ENCODE measurements at regions not wholly inside any gene's neighbourhood (a gene's known extent, or its start where the extent isn't known, plus 50 kb on each side); places are given as distances from the start of the nearest gene placed in this dataset.

- POLR2A ChIA-PET (ENCODE audit: partially characterized antibody), result no interaction called here
- WGBS, 2 experiments (ENCODE audit: extremely low coverage in 1 of 2, insufficient coverage in 1 of 2, insufficient read length in 1 of 2, insufficient replicate concordance in 2 of 2, low coverage in 1 of 2, low lambda C conversion rate in 2 of 2, missing lambda C conversion rate in 1 of 2), result 93% methylated on average over 3 of the region's 3 CpGs; no CpG with 5 or more reads in 1 of the 2 experiments
- TF ChIP-seq KDM4A (IDR thresholded peaks at IDR 0.05; ENCODE audit: low read depth, low read length, severe bottlenecking) (no peak), POLR2A (IDR thresholded peaks at IDR 0.05; ENCODE audit: control extremely low read depth in 1 of 2, low read depth in 2 of 2, low read length in 2 of 2) (no peak), SIX5 (IDR thresholded peaks at IDR 0.05; ENCODE audit: low read depth, low read length) (no peak), ZNF274 (IDR thresholded peaks at IDR 0.05; ENCODE audit: borderline replicate concordance, extremely low read depth, low read length) (no peak)
Measured at GRCh38 chr12:61044766-61045165, 1215.4 kb upstream of the USP15 start.

More at GRCh38 chr12:61044766-61045165, 1215.4 kb upstream of the USP15 start:
- Histone ChIP-seq H3K4me2 (ENCODE audit: insufficient read depth in 1 of 2, low read depth in 2 of 2, low read length in 2 of 2) (no peak overlapping the region), H2AK5ac (ENCODE audit: low read depth, low read length) (no peak overlapping the region), H3K9ac (replicated peaks in 1 of 4; ENCODE audit: extremely low read depth in 1 of 4, low read depth in 3 of 4, low read length in 3 of 4) (no peak overlapping the region), H3K27ac (ENCODE audit: low read depth, low read length) (no peak overlapping the region), H3K4me3 (ENCODE audit: extremely low read depth in 1 of 4, insufficient read depth in 2 of 4, low read depth in 3 of 4, low read length in 4 of 4) (no peak overlapping the region), H3K18ac (ENCODE audit: extremely low read depth, low read length) (no peak overlapping the region), H4K5ac (ENCODE audit: insufficient read length, low read depth, low read length) (no peak overlapping the region), H3K27me3 (replicated peaks in 1 of 4; ENCODE audit: control insufficient read depth in 3 of 4, extremely low read depth in 1 of 4, insufficient read depth in 3 of 4, low read length in 3 of 4) (no peaks in the 10 kb centered on the region), H3K56ac (replicated peaks; ENCODE audit: insufficient read length, low read depth, low read length) (no peak overlapping the region), H2AFZ (ENCODE audit: low read length) (no peak overlapping the region), H2BK15ac (ENCODE audit: low read length) (no peak overlapping the region), H2BK5ac (ENCODE audit: low read depth, low read length) (no peak overlapping the region), H3K23ac (ENCODE audit: insufficient read length) (no peak overlapping the region), H3K4ac (replicated peaks; ENCODE audit: insufficient read length, low read depth, low read length) (no peak overlapping the region), H3K9me3 (ENCODE audit: insufficient read depth in 2 of 2, low read depth in 1 of 2, low read length in 1 of 2) (no peaks in the 10 kb centered on the region), H2BK120ac (replicated peaks; ENCODE audit: low read depth, low read length) (no peak overlapping the region), H3K36me3 (ENCODE audit: control insufficient read depth in 2 of 4, insufficient read depth in 4 of 4, low read length in 3 of 4) (no peaks in the 10 kb centered on the region), H3K23me2 (ENCODE audit: low read depth, low read length) (no peaks in the 10 kb centered on the region), H3K14ac (ENCODE audit: insufficient read length) (no peak overlapping the region), H2BK12ac (ENCODE audit: low read depth, low read length) (no peak overlapping the region), H3K79me2 (ENCODE audit: control insufficient read depth in 1 of 2, insufficient read depth in 2 of 2, low read length in 2 of 2) (no peaks in the 10 kb centered on the region), H2BK20ac (ENCODE audit: low read length) (no peak overlapping the region), H4K91ac (replicated peaks; ENCODE audit: insufficient read length, low read length) (no peak overlapping the region), H3K79me1 (ENCODE audit: low read depth, low read length) (no peaks in the 10 kb centered on the region), H4K8ac (ENCODE audit: extremely low read depth, insufficient read depth, low read length) (no peak overlapping the region), H4K20me1 (replicated peaks in 1 of 2; ENCODE audit: control insufficient read depth in 1 of 2, insufficient read depth in 2 of 2, low read length in 2 of 2) (no peaks in the 10 kb centered on the region), H3K4me1 (replicated peaks in 1 of 4; ENCODE audit: control insufficient read depth in 3 of 4, insufficient read depth in 4 of 4, low read length in 3 of 4) (no peaks in the 10 kb centered on the region)
- DNase-seq (ENCODE audit: low read depth in 1 of 2, low spot score in 2 of 2) (no peak), FAIRE-seq (no peak)
- CTCF ChIA-PET (ENCODE audit: partially characterized antibody), result no interaction called here
